Endodermal cell (in vitro differentiated cells): ENCODE measurements at regions not wholly inside any gene's neighbourhood (a gene's known extent, or its start where the extent isn't known, plus 50 kb on each side); places are given as distances from the start of the nearest gene placed in this dataset.

ENCODE experiments used
- DNase-seq: peaks from one replicate; pipeline ENCODE4 v3.0.0-alpha.2; 2017
- H3K27ac ChIP-seq: 2 replicates; pipeline ENCODE4 v1.5.1; 2013; ENCODE audit warnings: mild to moderate bottlenecking, low read depth, low read length, moderate library complexity
- H3K27me3 ChIP-seq: 2 replicates; pipeline ENCODE4 v1.6.1; 2013; ENCODE audit warnings: mild to moderate bottlenecking, low read length, moderate library complexity; ENCODE audit not compliant: insufficient read depth, control insufficient read depth, poor library complexity, severe bottlenecking
- H3K36me3 ChIP-seq: 2 replicates; pipeline ENCODE4 v1.7.0; 2013; ENCODE audit warnings: mild to moderate bottlenecking, low read length, moderate library complexity; ENCODE audit not compliant: control insufficient read depth, insufficient read depth
- H3K4me1 ChIP-seq: one replicate; pipeline ENCODE4 v1.7.0; 2013; ENCODE audit warnings: low read length; ENCODE audit not compliant: control insufficient read depth, insufficient read depth
- H3K4me3 ChIP-seq: 2 replicates; pipeline ENCODE4 v1.5.1; 2013; ENCODE audit warnings: mild to moderate bottlenecking, low read length, moderate library complexity
- H3K9ac ChIP-seq: 2 replicates; pipeline ENCODE4 v1.6.1; 2013; ENCODE audit warnings: mild to moderate bottlenecking, low read length, moderate library complexity; ENCODE audit not compliant: poor library complexity, severe bottlenecking; ENCODE audit errors: extremely low read depth
- H3K9me3 ChIP-seq: 2 replicates; pipeline ENCODE4 v1.6.1; 2013; ENCODE audit warnings: mild to moderate bottlenecking, low read length, moderate library complexity; ENCODE audit not compliant: control insufficient read depth
- H3K27ac Mint-ChIP-seq: 2 replicates; pipeline ENCODE4 v1.8.0; 2020; ENCODE audit warnings: mixed read lengths
- H3K27me3 Mint-ChIP-seq: 2 replicates; pipeline ENCODE4 v1.8.0; 2021; ENCODE audit warnings: mild to moderate bottlenecking, mixed read lengths; ENCODE audit not compliant: insufficient read depth
- H3K36me3 Mint-ChIP-seq: 2 replicates; pipeline ENCODE4 v1.8.0; 2020; ENCODE audit warnings: low read depth, mixed read lengths
- H3K4me1 Mint-ChIP-seq: 2 replicates; pipeline ENCODE4 v1.8.0; 2020; ENCODE audit warnings: mixed read lengths
- H3K4me3 Mint-ChIP-seq: 2 replicates; pipeline ENCODE4 v1.8.0; 2020; ENCODE audit warnings: mild to moderate bottlenecking, moderate library complexity, mixed read lengths
- H3K9me3 Mint-ChIP-seq: 2 replicates; pipeline ENCODE4 v1.8.0; 2020; ENCODE audit warnings: mild to moderate bottlenecking, mixed read lengths
- CTCF ChIP-seq: fragments of 200-600 bp; sonication (generic); conservative IDR thresholded peaks from 2 replicates; pipeline ENCODE4 v1.5.0; 2021; ENCODE audit warnings: antibody characterized with exemption, mild to moderate bottlenecking
- WGBS, 2 experiments: methylation state at CpG; one replicate each; pipeline versions ENCODE4 v1.1.5 to v1.1.7; 2013; ENCODE audit warnings: missing lambda C conversion rate in 2 of 2, mixed read lengths in 1 of 2; ENCODE audit not compliant: insufficient coverage in 1 of 2, insufficient read length in 1 of 2; 5-methylcytosine and 5-hydroxymethylcytosine counted together

DNA sequence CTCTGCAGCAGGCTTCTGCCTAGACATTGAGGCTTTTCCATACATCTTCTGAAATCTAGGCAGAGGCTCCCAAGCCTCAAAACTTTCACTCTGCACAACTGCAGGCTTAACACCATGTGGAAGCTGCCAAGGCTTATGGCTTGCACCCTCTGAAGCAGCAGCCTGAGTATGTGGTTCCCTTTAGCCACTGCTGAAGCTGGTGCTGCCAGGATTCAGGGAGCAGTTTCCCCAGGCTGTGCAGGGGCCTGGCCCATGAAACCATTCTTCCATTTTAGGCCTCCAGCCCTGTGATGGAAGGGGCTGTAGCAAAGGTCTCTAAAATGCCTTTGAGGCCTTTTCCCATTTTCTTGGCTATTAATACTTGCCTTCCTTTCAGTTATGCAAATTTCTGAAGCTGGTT is 680.3 kb upstream of the FTMT start:
- Histone ChIP-seq H3K36me3 (no peaks in the 10 kb centered on the region), H3K4me1 (no peaks in the 10 kb centered on the region), H3K27ac (no peak overlapping the region), H3K4me3 (no peak overlapping the region), H3K9me3 (peaks cover 22% of the 10 kb centered on the region), H3K27me3 (no peaks in the 10 kb centered on the region), H3K9ac (no peak overlapping the region)
- H3K9me3 Mint-ChIP-seq: peaks cover 4% of the 10 kb centered on the region
- H3K4me3 Mint-ChIP-seq: no peak overlapping the region
- TF ChIP-seq CTCF: no peak
- no peak overlapping the region for H3K27ac Mint-ChIP-seq
- peaks cover 4% of the 10 kb centered on the region for H3K4me1 Mint-ChIP-seq
- no peaks in the 10 kb centered on the region for H3K36me3 Mint-ChIP-seq
- DNase-seq: no peak
- no peaks in the 10 kb centered on the region for H3K27me3 Mint-ChIP-seq

- Histone ChIP-seq H3K36me3 (no peaks in the 10 kb centered on the region), H3K9ac (no peak overlapping the region), H3K9me3 (peaks cover 21% of the 10 kb centered on the region), H3K27ac (no peak overlapping the region), H3K4me3 (no peak overlapping the region), H3K4me1 (no peaks in the 10 kb centered on the region), H3K27me3 (no peaks in the 10 kb centered on the region)
- peaks cover 4% of the 10 kb centered on the region for H3K4me1 Mint-ChIP-seq
- no peak overlapping the region for H3K27ac Mint-ChIP-seq
- no peak for TF ChIP-seq CTCF
- H3K4me3 Mint-ChIP-seq: no peak overlapping the region
- H3K27me3 Mint-ChIP-seq: no peaks in the 10 kb centered on the region
- no peak for DNase-seq
- H3K36me3 Mint-ChIP-seq: no peaks in the 10 kb centered on the region
- peaks cover 3% of the 10 kb centered on the region for H3K9me3 Mint-ChIP-seq
- WGBS, 2 experiments: 85 to 94% methylated on average over 2 of the region's 2 CpGs
Measured at GRCh38 chr5:121171834-121172233, 679.8 kb upstream of the FTMT start.

- DNase-seq: no peak
- no peaks in the 10 kb centered on the region for H3K36me3 ChIP-seq
- H3K27ac Mint-ChIP-seq: no peak overlapping the region
- no peaks in the 10 kb centered on the region for H3K9me3 Mint-ChIP-seq
- no peaks in the 10 kb centered on the region for H3K27me3 Mint-ChIP-seq
- H3K36me3 Mint-ChIP-seq: no peaks in the 10 kb centered on the region
- no peak overlapping the region for H3K4me3 Mint-ChIP-seq
- TF ChIP-seq CTCF: no peak
- no peaks in the 10 kb centered on the region for H3K4me1 ChIP-seq
- H3K27me3 ChIP-seq: no peaks in the 10 kb centered on the region
- WGBS, 2 experiments: 80% methylated on average over 1 of the region's 1 CpG; no CpG with 5 or more reads in 1 of the 2 experiments
- peaks cover 3% of the 10 kb centered on the region for H3K9me3 ChIP-seq
- no peak overlapping the region for H3K27ac ChIP-seq
- H3K9ac ChIP-seq: no peak overlapping the region
- no peak overlapping the region for H3K4me3 ChIP-seq
- H3K4me1 Mint-ChIP-seq: peaks cover 3% of the 10 kb centered on the region
Measured at GRCh38 chr5:121174351-121174750, 677.3 kb upstream of the FTMT start.
